AG09309 (cell line): ENCODE measurements at regions not wholly inside any gene's neighbourhood (a gene's known extent, or its start where the extent isn't known, plus 50 kb on each side); places are given as distances from the start of the nearest gene placed in this dataset.

ENCODE experiments used
- DNase-seq: peaks from one replicate; pipeline ENCODE4 v3.0.0-alpha.2; 2010; ENCODE audit warnings: low read depth
- H3K4me3 ChIP-seq: 2 replicates; pipeline ENCODE4 v1.5.1; 2011; ENCODE audit warnings: mild to moderate bottlenecking, low read depth, low read length, moderate library complexity; ENCODE audit not compliant: control insufficient read depth
- TF ChIP-seq, protein P1 (sequence below): IDR thresholded peaks from 2 replicates; pipeline ENCODE4 v1.5.1; 2011; ENCODE audit warnings: mild to moderate bottlenecking, low read depth, low read length, inconsistent platforms; ENCODE audit not compliant: insufficient read depth, control insufficient read depth; ENCODE audit errors: missing control alignments

DNA sequence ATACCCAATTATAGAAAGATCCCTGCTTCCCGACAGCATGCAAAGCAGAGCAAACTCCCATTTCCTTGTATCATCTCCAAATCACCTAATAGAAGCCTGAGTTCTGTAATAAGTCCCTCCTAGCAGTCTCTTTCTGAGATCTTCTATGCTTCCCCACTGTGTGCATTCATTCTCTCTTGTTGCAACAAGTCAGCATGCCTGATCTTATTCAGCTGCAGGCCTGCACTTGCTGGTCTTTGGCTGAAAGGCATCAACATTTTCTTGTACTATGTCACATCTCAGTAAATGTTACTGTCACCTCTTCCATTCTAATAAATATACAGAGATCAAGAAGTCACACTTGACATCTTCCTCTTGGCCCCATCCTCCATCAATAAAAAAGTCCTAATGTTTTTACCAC lies 449.9 kb upstream of the MEX3C start:
- no peak overlapping the region for H3K4me3 ChIP-seq

GRCh38 chr18:51647942-51648341 lies 450.5 kb upstream of the MEX3C start:
- TF ChIP-seq, protein P1, sequence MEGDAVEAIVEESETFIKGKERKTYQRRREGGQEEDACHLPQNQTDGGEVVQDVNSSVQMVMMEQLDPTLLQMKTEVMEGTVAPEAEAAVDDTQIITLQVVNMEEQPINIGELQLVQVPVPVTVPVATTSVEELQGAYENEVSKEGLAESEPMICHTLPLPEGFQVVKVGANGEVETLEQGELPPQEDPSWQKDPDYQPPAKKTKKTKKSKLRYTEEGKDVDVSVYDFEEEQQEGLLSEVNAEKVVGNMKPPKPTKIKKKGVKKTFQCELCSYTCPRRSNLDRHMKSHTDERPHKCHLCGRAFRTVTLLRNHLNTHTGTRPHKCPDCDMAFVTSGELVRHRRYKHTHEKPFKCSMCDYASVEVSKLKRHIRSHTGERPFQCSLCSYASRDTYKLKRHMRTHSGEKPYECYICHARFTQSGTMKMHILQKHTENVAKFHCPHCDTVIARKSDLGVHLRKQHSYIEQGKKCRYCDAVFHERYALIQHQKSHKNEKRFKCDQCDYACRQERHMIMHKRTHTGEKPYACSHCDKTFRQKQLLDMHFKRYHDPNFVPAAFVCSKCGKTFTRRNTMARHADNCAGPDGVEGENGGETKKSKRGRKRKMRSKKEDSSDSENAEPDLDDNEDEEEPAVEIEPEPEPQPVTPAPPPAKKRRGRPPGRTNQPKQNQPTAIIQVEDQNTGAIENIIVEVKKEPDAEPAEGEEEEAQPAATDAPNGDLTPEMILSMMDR = no peak
- no peak overlapping the region for H3K4me3 ChIP-seq
- DNase-seq = no peak

More for the DNA sequence above, 449.9 kb upstream of the MEX3C start:
- TF ChIP-seq, protein P1 = no peak
- no peak for DNase-seq

GRCh38 chr18:51649796-51650195 lies 452.3 kb upstream of the MEX3C start:
- DNase-seq = no peak
- TF ChIP-seq, protein P1 = no peak
- no peak overlapping the region for H3K4me3 ChIP-seq

GRCh38 chr18:51651761-51652160 lies 454.3 kb upstream of the MEX3C start:
- H3K4me3 ChIP-seq = no peak overlapping the region
- TF ChIP-seq, protein P1 = no peak
- no peak for DNase-seq

- TF ChIP-seq, protein P1 = no peak
- no peak for DNase-seq
- H3K4me3 ChIP-seq = no peak overlapping the region
Observed at GRCh38 chr18:51653507-51654213, 456.2 kb upstream of the MEX3C start.

DNA sequence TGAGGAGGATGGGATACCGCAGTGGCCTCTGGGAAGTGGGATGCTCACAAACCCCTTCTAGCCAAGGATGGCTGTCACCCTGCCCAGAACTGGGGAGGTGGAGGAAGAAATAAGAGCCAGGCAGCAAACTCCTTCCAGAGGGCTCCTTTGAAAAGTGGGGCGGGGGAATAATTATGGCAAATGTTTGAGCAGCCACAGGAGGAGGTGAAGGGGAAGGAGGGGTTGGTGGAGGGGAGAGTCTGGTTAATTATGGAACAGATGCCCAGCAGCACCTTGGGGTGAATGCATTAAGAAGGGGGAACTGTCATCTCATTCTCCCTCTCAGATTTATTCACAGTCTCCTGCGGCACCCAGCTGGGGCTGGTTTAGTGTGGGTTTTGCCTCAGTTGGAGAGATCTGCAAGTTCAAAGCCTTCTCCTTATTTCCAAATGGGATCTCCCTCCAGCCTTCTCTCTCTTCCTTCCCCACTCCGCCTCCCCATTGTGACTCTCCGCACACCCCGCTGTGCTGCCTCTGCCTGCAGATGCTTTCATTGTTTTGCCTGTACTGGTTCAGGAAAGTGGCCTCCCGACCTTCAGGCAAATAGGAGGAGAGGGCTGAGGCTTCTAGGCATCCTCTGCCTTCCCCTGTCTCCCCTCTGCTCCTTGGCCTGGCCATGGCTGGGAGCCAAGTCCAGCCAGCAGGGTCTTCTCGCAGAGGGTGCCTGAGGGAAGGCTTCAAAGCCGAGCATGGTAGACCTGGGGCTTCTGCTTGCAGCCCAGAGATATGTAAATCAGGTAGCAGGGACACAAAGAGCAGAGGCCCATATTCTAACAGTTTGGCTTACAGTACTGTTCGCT lies 457.2 kb upstream of the MEX3C start:
- H3K4me3 ChIP-seq = no peak overlapping the region
- DNase-seq = no peak
- TF ChIP-seq, protein P1 = no peak

DNA sequence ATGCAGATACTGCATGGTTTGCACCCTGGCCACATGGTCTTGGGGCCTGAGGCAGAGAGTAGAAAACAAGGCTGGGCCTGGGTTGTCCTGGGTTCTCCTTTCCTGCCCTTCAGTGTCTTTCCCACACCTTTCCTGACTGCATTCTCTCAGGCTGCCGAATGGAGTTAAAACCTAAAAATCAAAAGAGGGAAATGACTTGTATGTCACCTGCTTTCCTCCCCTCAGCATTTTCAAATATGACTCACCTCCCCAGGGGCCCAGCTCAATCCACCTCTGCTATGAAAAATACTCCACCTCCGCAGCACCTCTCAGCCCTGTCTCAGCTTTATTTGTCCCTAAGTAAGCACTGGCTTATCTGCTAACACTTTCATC lies 457.8 kb upstream of the MEX3C start:
- TF ChIP-seq, protein P1 = no peak
- DNase-seq = no peak
- H3K4me3 ChIP-seq = no peak overlapping the region
